ENCODE measurements at regions not wholly inside any gene's neighbourhood (a gene's known extent, or its start where the extent isn't known, plus 50 kb on each side); places are given as distances from the start of the nearest gene placed in this dataset.

- TF ChIP-seq CTCF (IDR thresholded peaks at IDR 0.05; ENCODE audit: poor library complexity) (no peak), EZH2phosphoT487 (IDR thresholded peaks at IDR 0.05; ENCODE audit: low read depth, severe bottlenecking, unreplicated experiment) (no peak)
Observed at GRCh38 chr18:55136864-55137263, 177.6 kb upstream of the CCDC68 start.
